Esophagus (tissue), 2 donors: ENCODE measurements at regions not wholly inside any gene's neighbourhood (a gene's known extent, or its start where the extent isn't known, plus 50 kb on each side); places are given as distances from the start of the nearest gene placed in this dataset.

ENCODE experiments used
- H3K27ac ChIP-seq, 2 donors: one replicate each; pipeline ENCODE4 v1.5.1; 2013; ENCODE audit warnings: low read depth in 2 of 2, mild to moderate bottlenecking in 2 of 2, inconsistent platforms in 1 of 2, low read length in 1 of 2, moderate library complexity in 1 of 2
- H3K27me3 ChIP-seq, 2 donors: one replicate each; pipeline ENCODE4 v1.6.1; 2013; ENCODE audit warnings: low read length in 2 of 2, control low read depth in 1 of 2, mild to moderate bottlenecking in 1 of 2; ENCODE audit not compliant: insufficient read depth in 2 of 2, control insufficient read depth in 1 of 2
- H3K36me3 ChIP-seq, 2 donors: one replicate each; pipeline ENCODE4 v1.6.1; 2013; ENCODE audit warnings: low read length in 1 of 2; ENCODE audit not compliant: control insufficient read depth in 2 of 2, insufficient read depth in 2 of 2
- H3K4me1 ChIP-seq, 2 donors: one replicate each; pipeline ENCODE4 v1.6.1; 2013; ENCODE audit warnings: low read length in 1 of 2; ENCODE audit not compliant: control insufficient read depth in 2 of 2, insufficient read depth in 2 of 2
- H3K4me3 ChIP-seq, 2 donors: one replicate each; pipeline ENCODE4 v1.5.1; 2013; ENCODE audit warnings: low read length in 2 of 2, mild to moderate bottlenecking in 2 of 2, low read depth in 1 of 2, moderate library complexity in 1 of 2
- H3K9me3 ChIP-seq, 2 donors: one replicate each; pipeline ENCODE4 v1.6.1; 2013; ENCODE audit warnings: mild to moderate bottlenecking in 2 of 2, low read depth in 1 of 2, low read length in 1 of 2, moderate library complexity in 1 of 2; ENCODE audit not compliant: control insufficient read depth in 2 of 2, insufficient read depth in 1 of 2
- WGBS, 2 donors: extraction: QIAGEN DNeasy Blood & Tissue Kit; methylation state at CpG; one replicate each; pipeline ENCODE4 v1.1.7; 2013; 5-methylcytosine and 5-hydroxymethylcytosine counted together
- donor health status: healthy with polysubstance abuse.
- donor health status: Bipolar disorder and iron deficiency.

- Histone ChIP-seq H3K27me3 (no peaks in the 10 kb centered on the region), H3K4me1 (no peaks in the 10 kb centered on the region), H3K9me3 (no peaks in the 10 kb centered on the region), H3K36me3 (no peaks in the 10 kb centered on the region), H3K27ac (no peak overlapping the region), H3K4me3 (no peak overlapping the region)
- 83 to 94% methylated on average over 2 of the region's 2 CpGs for WGBS, 2 donors
Observed at GRCh38 chr13:37450276-37450675, 148.3 kb downstream of the POSTN start.

GRCh38 chr13:37448153-37448552 lies 150.4 kb downstream of the POSTN start:
- Histone ChIP-seq H3K36me3 (no peaks in the 10 kb centered on the region), H3K27ac (no peak overlapping the region), H3K4me3 (no peak overlapping the region), H3K9me3 (no peaks in the 10 kb centered on the region), H3K4me1 (no peaks in the 10 kb centered on the region), H3K27me3 (no peaks in the 10 kb centered on the region)
- 40 to 42% methylated on average over 1 of the region's 1 CpG for WGBS, 2 donors

- H3K9me3 ChIP-seq = no peaks in the 10 kb centered on the region
- H3K27ac ChIP-seq = no peak overlapping the region
- no peaks in the 10 kb centered on the region for H3K27me3 ChIP-seq
- H3K4me1 ChIP-seq = no peaks in the 10 kb centered on the region
- no peak overlapping the region for H3K4me3 ChIP-seq
- no peaks in the 10 kb centered on the region for H3K36me3 ChIP-seq
- WGBS, 2 donors = 66 to 79% methylated on average over 3 of the region's 3 CpGs
Observed at GRCh38 chr13:37446503-37446902, 152.1 kb downstream of the POSTN start.

- H3K4me3 ChIP-seq = no peak overlapping the region
- no peaks in the 10 kb centered on the region for H3K4me1 ChIP-seq
- H3K27ac ChIP-seq = no peak overlapping the region
- H3K9me3 ChIP-seq = no peaks in the 10 kb centered on the region
- WGBS, 2 donors = 39 to 62% methylated on average over 1 of the region's 1 CpG
- no peaks in the 10 kb centered on the region for H3K27me3 ChIP-seq
- H3K36me3 ChIP-seq = no peaks in the 10 kb centered on the region
Observed at GRCh38 chr13:37443538-37443937, 155.0 kb downstream of the POSTN start.

- Histone ChIP-seq H3K4me1 (no peaks in the 10 kb centered on the region), H3K36me3 (no peaks in the 10 kb centered on the region), H3K9me3 (no peaks in the 10 kb centered on the region), H3K27me3 (no peaks in the 10 kb centered on the region), H3K27ac (no peak overlapping the region), H3K4me3 (no peak overlapping the region)
- 98 to 100% methylated on average over 1 of the region's 1 CpG for WGBS, 2 donors
Observed at GRCh38 chr13:37442996-37443395, 155.6 kb downstream of the POSTN start.

- H3K4me3 ChIP-seq = no peak overlapping the region
- no peak overlapping the region for H3K27ac ChIP-seq
- WGBS, 2 donors = 67 to 68% methylated on average over 1 of the region's 1 CpG
- no peaks in the 10 kb centered on the region for H3K4me1 ChIP-seq
- no peaks in the 10 kb centered on the region for H3K9me3 ChIP-seq
- H3K27me3 ChIP-seq = no peaks in the 10 kb centered on the region
- H3K36me3 ChIP-seq = no peaks in the 10 kb centered on the region
Observed at GRCh38 chr13:37435881-37436280, 162.7 kb downstream of the POSTN start.

GRCh38 chr13:37433086-37433485 lies 165.5 kb downstream of the POSTN start:
- 75 to 82% methylated on average over 1 of the region's 1 CpG for WGBS, 2 donors
- H3K4me3 ChIP-seq = no peak overlapping the region

GRCh38 chr13:37429976-37430375 lies 168.6 kb downstream of the POSTN start:
- Histone ChIP-seq H3K27ac (no peak overlapping the region), H3K9me3 (no peaks in the 10 kb centered on the region), H3K4me3 (no peak overlapping the region), H3K4me1 (no peaks in the 10 kb centered on the region), H3K36me3 (no peaks in the 10 kb centered on the region), H3K27me3 (no peaks in the 10 kb centered on the region)
- 75 to 80% methylated on average over 2 of the region's 2 CpGs for WGBS, 2 donors

More at GRCh38 chr13:37433086-37433485, 165.5 kb downstream of the POSTN start:
- Histone ChIP-seq H3K27ac (no peak overlapping the region), H3K9me3 (no peaks in the 10 kb centered on the region), H3K4me1 (no peaks in the 10 kb centered on the region), H3K27me3 (no peaks in the 10 kb centered on the region), H3K36me3 (no peaks in the 10 kb centered on the region)

GRCh38 chr13:37427843-37428494 lies 170.6 kb downstream of the POSTN start:
- Histone ChIP-seq H3K27ac (no peak overlapping the region), H3K27me3 (no peaks in the 10 kb centered on the region), H3K9me3 (peaks cover 0 to 4% of the 10 kb centered on the region in 2 donors), H3K4me3 (no peak overlapping the region), H3K36me3 (no peaks in the 10 kb centered on the region), H3K4me1 (no peaks in the 10 kb centered on the region)
- WGBS, 2 donors = 37 to 58% methylated on average over 3 of the region's 3 CpGs

- Histone ChIP-seq H3K27ac (no peak overlapping the region), H3K27me3 (no peaks in the 10 kb centered on the region), H3K36me3 (no peaks in the 10 kb centered on the region), H3K4me3 (no peak overlapping the region), H3K9me3 (peaks cover 0 to 7% of the 10 kb centered on the region in 2 donors), H3K4me1 (no peaks in the 10 kb centered on the region)
- WGBS, 2 donors = 47 to 48% methylated on average over 2 of the region's 2 CpGs
Observed at GRCh38 chr13:37418490-37418889, 180.1 kb downstream of the POSTN start.
